Activated CD4-positive, alpha-beta T cell treated with anti-CD3 and anti-CD28 coated beads, Interleukin-2, Interleukin-6, amounts not matched to agents 100 ng/mL and 50 ng/mL, durations not matched to agents 16 hours and 8 hours (primary cell): ENCODE measurements at regions not wholly inside any gene's neighbourhood (a gene's known extent, or its start where the extent isn't known, plus 50 kb on each side); places are given as distances from the start of the nearest gene placed in this dataset.
"Not testable (repeated sequence)": the region's sequence is repeated elsewhere in the genome, so short reads cannot be mapped to it uniquely, and the experiment has no call there.

Experiments used
- DNase-seq: peaks from one replicate; pipeline ENCODE4 v3.0.0-alpha.2; 2020

GRCh38 chr3:74921676-74922075 lies 307.2 kb upstream of the CNTN3 start:
- no peak for DNase-seq

DNA sequence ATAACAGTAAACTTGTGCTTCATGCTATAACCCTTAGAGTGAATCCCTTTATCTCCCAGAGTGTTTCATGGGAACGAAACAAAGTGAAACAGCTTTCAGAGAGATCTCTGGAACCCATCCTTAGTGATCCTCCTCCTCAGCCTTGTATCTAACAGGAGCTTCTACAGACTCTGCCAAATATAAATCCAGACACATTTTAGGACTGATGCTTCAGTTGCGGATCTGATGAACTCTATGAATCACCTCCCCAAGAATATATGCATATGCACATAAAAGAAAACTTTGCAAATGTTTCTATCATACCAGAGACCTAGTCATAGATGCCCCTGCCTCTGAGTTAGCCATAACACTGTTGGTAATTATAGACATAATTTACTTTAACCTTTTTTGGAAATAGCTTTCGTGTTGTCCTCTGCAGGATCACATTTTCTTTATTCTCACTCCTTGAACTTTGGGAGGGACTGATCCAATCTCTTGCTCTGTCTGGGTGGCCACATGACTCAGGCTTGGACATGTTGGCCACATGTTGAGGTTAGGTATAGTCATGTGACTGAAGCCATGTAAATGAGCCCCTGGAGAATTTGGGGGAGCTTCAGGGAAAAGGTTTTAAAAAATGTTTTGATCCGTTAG lies 306.4 kb upstream of the CNTN3 start:
- no peak for DNase-seq

- DNase-seq = no peak
Observed at GRCh38 chr3:74916696-74917095, 302.2 kb upstream of the CNTN3 start.

DNA sequence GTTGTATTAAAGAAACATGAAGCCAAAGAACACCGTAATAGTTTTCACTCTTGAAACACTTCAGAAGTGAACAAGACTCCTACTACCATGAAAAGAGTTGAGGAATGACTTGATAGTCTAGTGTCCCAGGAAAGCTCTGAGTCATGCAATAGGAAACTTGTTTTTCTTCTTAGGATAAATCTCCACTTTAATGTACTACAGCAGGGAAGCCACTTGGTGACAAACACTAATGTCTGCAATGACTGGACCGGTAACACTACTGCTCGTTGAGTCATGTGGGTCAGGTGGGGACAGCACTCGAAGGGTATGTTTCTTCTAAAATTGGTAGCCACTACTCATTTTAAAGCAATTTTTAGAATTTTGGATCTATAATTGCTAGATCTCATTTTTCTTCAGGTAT lies 291.7 kb upstream of the CNTN3 start:
- no peak for DNase-seq

- DNase-seq = no peak
Observed at GRCh38 chr3:74905478-74905877, 291.0 kb upstream of the CNTN3 start.

DNA sequence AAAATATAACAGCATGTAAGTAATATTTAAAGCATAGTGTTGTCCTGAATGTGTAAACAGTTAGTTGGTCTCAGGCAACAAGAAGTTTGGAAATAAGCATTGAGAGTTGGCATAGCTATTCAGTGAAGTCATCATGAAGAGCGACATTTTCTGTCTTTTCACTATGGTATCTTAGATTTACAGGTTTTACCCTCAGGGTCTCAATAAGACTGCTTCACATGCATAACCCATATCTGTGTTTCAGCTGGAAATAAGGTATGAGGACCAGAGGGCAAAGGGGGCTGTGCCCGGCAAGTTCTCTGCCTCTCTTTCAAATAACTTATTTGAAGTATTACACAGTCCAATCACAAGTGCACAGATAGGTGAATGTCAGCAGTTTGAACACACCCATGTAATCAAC lies 290.2 kb upstream of the CNTN3 start:
- no peak for DNase-seq

- DNase-seq = not testable (repeated sequence)
Observed at GRCh38 chr3:74899796-74900516, 285.5 kb upstream of the CNTN3 start.

DNA sequence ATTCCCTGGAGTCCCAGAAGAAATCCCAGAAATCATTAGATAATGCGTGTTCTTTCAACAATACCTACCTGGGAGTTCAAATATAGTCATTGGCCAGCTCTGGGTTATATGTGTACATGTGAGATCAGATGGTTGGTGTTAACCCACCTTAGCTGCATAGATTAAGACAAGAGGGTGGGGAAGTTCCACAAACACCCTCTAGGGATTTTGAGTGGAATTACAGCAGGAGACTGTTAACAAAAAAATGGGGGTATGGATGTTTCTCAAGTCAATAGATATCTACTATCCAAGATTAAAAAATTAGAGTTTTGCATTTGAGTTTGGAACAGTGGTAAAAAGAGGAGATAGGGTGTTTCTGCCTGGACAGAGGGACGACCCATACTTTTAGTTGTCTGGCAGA lies 282.5 kb upstream of the CNTN3 start:
- no peak for DNase-seq

GRCh38 chr3:74891312-74891711 lies 276.9 kb upstream of the CNTN3 start:
- DNase-seq = no peak

GRCh38 chr3:74883690-74884089 lies 269.2 kb upstream of the CNTN3 start:
- no peak for DNase-seq

DNA sequence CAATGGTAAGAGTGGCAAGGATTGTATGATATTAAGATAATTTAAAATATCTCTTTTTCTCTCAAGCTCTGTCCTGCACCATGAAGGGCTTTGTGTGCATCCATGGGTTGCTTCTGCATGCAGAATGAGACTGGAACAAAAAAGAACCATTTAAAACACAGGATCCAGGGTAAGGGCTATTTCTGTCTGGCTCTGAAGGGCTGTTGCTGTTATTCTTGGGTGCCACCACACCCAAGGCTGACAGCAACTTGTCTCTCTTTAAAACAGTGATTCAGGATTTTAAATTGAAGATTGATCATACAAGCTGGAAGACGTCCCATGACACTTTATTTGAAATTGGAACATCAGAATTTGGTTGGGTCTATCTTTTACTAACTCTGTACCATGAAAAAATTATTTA lies 268.8 kb upstream of the CNTN3 start:
- no peak for DNase-seq

DNA sequence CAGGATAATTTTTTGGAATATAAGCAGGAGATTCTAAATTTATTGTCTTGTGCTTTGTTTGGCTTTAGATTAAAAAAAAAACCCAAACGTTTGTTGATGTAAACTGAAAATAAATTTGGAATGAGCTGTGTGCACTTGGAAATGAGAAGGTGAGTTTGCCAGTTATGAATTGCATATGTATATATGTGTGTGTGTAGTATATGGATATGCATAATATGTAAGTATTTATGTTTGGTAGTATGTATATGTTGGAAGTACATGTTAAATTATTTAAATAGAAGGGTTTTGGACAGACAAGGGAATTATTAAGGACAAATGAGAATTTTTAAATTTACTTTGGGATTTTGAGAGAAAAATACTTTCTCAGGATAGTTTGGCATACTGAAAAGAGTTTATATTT lies 265.8 kb upstream of the CNTN3 start:
- no peak for DNase-seq

- DNase-seq = no peak
Observed at GRCh38 chr3:74866357-74867030, 252.0 kb upstream of the CNTN3 start.

DNA sequence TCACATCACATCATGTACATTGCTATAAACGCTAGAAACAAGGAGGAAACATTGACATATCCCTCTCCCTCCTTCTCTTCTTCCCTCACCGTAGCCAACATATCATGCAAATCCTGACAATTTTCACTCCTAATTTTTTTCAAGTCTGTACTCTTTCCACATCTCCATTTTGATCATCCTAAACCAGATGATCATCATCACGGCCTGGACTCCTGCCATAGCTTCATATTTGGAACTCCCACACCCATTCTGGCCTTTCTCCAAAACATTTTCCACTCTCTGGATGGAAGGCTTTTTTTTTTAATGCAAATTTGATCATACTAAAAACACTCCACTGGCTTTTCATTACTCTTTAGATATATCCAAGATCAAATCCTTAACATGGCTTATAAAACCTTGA lies 248.0 kb upstream of the CNTN3 start:
- no peak for DNase-seq

DNA sequence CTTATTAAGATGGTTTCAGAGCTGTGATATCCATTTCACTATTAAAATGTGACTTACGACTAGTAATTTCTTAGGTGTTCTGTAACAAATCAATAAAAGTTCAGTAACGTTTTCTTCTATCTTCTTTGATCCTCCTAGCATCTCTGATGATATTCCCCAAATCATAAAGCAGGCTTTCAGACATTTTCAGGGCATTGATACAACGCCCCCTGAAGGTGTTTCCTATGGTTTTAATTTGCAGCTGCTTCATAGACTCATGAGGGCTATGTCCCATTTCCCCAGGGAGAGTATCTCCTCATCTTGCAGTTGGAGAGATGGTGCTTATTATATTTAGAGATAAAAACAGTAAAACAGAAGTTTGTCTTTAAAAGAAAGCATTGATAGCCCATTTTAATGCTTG lies 246.8 kb upstream of the CNTN3 start:
- DNase-seq = no peak

GRCh38 chr3:74858086-74858485 lies 243.6 kb upstream of the CNTN3 start:
- DNase-seq = no peak

DNA sequence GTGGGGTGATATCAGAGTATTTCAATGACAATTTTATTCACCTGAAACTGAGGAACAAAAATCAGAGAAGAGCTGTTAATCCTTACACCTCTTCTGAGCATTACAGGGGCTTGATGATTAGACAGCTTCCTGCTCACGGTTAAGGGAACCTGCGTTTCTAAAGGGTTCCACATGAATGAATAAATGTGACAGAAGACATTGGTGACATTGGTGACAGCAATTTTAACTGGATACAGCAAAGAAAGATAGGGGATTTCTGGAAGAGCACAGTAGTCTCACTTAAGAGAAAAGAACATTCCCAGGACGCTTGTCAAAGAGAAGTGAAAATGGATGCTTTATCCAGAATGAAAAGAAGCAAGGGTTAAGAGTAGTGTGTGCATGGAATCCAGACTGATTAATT lies 235.9 kb upstream of the CNTN3 start:
- DNase-seq = no peak

GRCh38 chr3:74847093-74847492 lies 232.6 kb upstream of the CNTN3 start:
- no peak for DNase-seq

DNA sequence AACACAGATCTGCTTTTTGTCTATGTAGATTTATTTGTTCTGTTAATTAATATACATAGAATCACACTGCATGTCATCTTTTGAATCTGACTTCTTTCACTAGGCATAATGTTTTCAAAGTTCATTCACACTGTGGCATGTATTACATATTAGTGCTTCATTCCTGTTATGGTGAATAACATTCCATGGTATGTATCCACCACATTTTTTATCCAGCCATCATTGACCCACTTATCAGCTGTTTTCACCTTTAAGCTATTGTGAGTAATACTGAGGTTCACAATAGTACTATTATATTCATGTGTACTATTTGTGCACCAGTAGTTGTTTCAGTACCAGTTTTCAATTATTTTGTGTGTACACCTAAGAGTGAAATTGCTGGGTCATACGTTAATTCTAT lies 230.6 kb upstream of the CNTN3 start:
- DNase-seq = no peak

- no peak for DNase-seq
Observed at GRCh38 chr3:74844428-74844827, 230.0 kb upstream of the CNTN3 start.

GRCh38 chr3:74842649-74843048 lies 228.2 kb upstream of the CNTN3 start:
- no peak for DNase-seq

DNA sequence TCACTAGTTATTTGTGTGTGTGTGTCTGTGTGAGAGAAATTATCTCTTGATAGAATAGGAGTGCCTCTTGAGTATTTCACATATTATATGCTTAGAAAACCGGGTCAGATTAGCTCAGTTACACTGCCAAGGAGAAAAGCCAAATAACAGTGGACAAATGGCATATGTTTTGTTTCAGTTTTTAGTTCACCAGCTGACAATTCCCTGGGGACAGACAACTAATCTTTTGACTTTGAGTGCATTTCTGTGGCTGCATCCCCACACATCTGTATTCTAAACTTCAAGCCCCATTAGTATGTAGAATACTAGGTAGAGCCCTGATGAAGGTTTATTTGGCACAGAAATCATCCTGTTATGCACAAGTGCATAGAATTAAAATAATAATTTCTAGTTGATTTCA lies 227.7 kb upstream of the CNTN3 start:
- no peak for DNase-seq

- DNase-seq = no peak
Observed at GRCh38 chr3:74839566-74839965, 225.1 kb upstream of the CNTN3 start.

- no peak for DNase-seq
Observed at GRCh38 chr3:74832925-74833324, 218.5 kb upstream of the CNTN3 start.
